GM23338 (cell line): ENCODE measurements at regions not wholly inside any gene's neighbourhood (a gene's known extent, or its start where the extent isn't known, plus 50 kb on each side); places are given as distances from the start of the nearest gene placed in this dataset.

Experiments
- ATAC-seq: fragments of 200-7000 bp; cut with Tn5 transposase; 3 replicates; pipeline ENCODE4 v1.9.1; 2020
- DNase-seq: peaks from one replicate; pipeline ENCODE4 v3.0.0-alpha.2; 2015; ENCODE audit warnings: low spot score
- H2AFZ ChIP-seq: fragments of 200-600 bp; sonication (generic); 2 replicates; pipeline ENCODE4 v1.8.0; 2016; ENCODE audit warnings: antibody characterized with exemption, mild to moderate bottlenecking, moderate library complexity
- H3F3A ChIP-seq: fragments of 200-600 bp; sonication (generic); replicated peaks from 2 replicates; pipeline ENCODE4 v1.8.0; 2017; ENCODE audit warnings: antibody characterized with exemption, mixed run types, low read depth
- H3K27ac ChIP-seq: fragments of 200-600 bp; sonication (generic); 2 replicates; pipeline ENCODE4 v1.6.1; 2016; ENCODE audit warnings: low read depth
- H3K27me3 ChIP-seq: fragments of 200-600 bp; sonication (generic); 2 replicates; pipeline ENCODE4 v1.8.0; 2016; ENCODE audit warnings: mild to moderate bottlenecking, mixed run types, moderate library complexity; ENCODE audit not compliant: insufficient read depth
- H3K36me3 ChIP-seq: fragments of 200-600 bp; sonication (generic); 2 replicates; pipeline ENCODE4 v1.8.0; 2016; ENCODE audit warnings: mild to moderate bottlenecking; ENCODE audit not compliant: insufficient read depth
- H3K4me1 ChIP-seq: fragments of 200-600 bp; sonication (generic); 2 replicates; pipeline ENCODE4 v1.8.0; 2016; ENCODE audit warnings: mild to moderate bottlenecking, moderate library complexity; ENCODE audit not compliant: insufficient read depth
- H3K4me2 ChIP-seq: fragments of 200-600 bp; sonication (generic); 2 replicates; pipeline ENCODE4 v1.7.1; 2017; ENCODE audit warnings: mixed run types
- H3K4me3 ChIP-seq: fragments of 200-600 bp; sonication (generic); 2 replicates; pipeline ENCODE4 v1.6.1; 2016; ENCODE audit warnings: mixed run types
- H3K79me2 ChIP-seq: fragments of 200-600 bp; sonication (generic); replicated peaks from 2 replicates; pipeline ENCODE4 v1.8.0; 2017; ENCODE audit warnings: mild to moderate bottlenecking; ENCODE audit not compliant: insufficient read depth
- H3K9me2 ChIP-seq: fragments of 200-600 bp; sonication (generic); 2 replicates; pipeline ENCODE4 v1.8.0; 2017; ENCODE audit not compliant: insufficient read depth
- H4K20me1 ChIP-seq: fragments of 200-600 bp; sonication (generic); replicated peaks from 2 replicates; pipeline ENCODE4 v1.8.0; 2017; ENCODE audit warnings: mild to moderate bottlenecking; ENCODE audit not compliant: insufficient read depth
- H3K27ac Mint-ChIP-seq: 2 replicates; pipeline ENCODE4 v1.8.0; 2020; ENCODE audit warnings: inconsistent platforms, mild to moderate bottlenecking, moderate library complexity, mixed read lengths
- H3K27me3 Mint-ChIP-seq: 3 replicates; pipeline ENCODE4 v1.8.0; 2022; ENCODE audit warnings: low read depth, mild to moderate bottlenecking, moderate library complexity, mixed read lengths, inconsistent platforms; ENCODE audit not compliant: insufficient read depth, poor library complexity
- H3K36me3 Mint-ChIP-seq: 3 replicates; pipeline ENCODE4 v1.8.0; 2021; ENCODE audit warnings: low read depth, mild to moderate bottlenecking, inconsistent platforms, moderate library complexity, mixed read lengths
- H3K4me1 Mint-ChIP-seq: 3 replicates; pipeline ENCODE4 v1.8.0; 2020; ENCODE audit warnings: mild to moderate bottlenecking, inconsistent platforms, mixed read lengths
- H3K4me3 Mint-ChIP-seq: 3 replicates; pipeline ENCODE4 v1.8.0; 2021; ENCODE audit warnings: moderate library complexity, mild to moderate bottlenecking, inconsistent platforms, mixed read lengths
- H3K9me3 Mint-ChIP-seq: 3 replicates; pipeline ENCODE4 v1.8.0; 2020; ENCODE audit warnings: moderate library complexity, mild to moderate bottlenecking, inconsistent platforms, mixed read lengths
- CREB1 ChIP-seq: fragments of 250-450 bp; sonication (Bioruptor Pico); IDR thresholded peaks from 2 replicates; pipeline ENCODE4 v1.5.0; 2020; ENCODE audit warnings: low read depth, mild to moderate bottlenecking, moderate library complexity
- CTCF ChIP-seq, 2 experiments: fragments of 200-600 bp in 1 of 2; sonication (generic) in 1 of 2; conservative IDR thresholded peaks; 2 replicates each; pipeline versions ENCODE4 v1.5.1 to v1.6.1; 2016 to 2017; ENCODE audit warnings: antibody characterized with exemption in 2 of 2, low read depth in 2 of 2, mild to moderate bottlenecking in 2 of 2, moderate library complexity in 1 of 2
- ETS1 ChIP-seq: IDR thresholded peaks from 2 replicates; pipeline ENCODE4 v1.6.1; 2016; ENCODE audit warnings: antibody characterized with exemption
- EZH2 ChIP-seq: fragments of 200-600 bp; sonication (generic); IDR thresholded peaks from one replicate; pipeline ENCODE4 v1.8.0; 2017; ENCODE audit warnings: antibody characterized with exemption, mild to moderate bottlenecking, low read depth; ENCODE audit not compliant: unreplicated experiment
- EZH2phosphoT487 ChIP-seq: fragments of 200-600 bp; sonication (generic); IDR thresholded peaks from one replicate; pipeline ENCODE4 v1.8.1; 2018; ENCODE audit warnings: antibody characterized with exemption; ENCODE audit not compliant: unreplicated experiment
- NANOG ChIP-seq: IDR thresholded peaks from 2 replicates; pipeline ENCODE4 v1.6.1; 2016; ENCODE audit warnings: antibody characterized with exemption, borderline replicate concordance
- POLR2AphosphoS5 ChIP-seq: IDR thresholded peaks from 2 replicates; pipeline ENCODE4 v1.6.1; 2016; ENCODE audit warnings: antibody characterized with exemption, low read depth
- REST ChIP-seq: IDR thresholded peaks from one replicate; pipeline ENCODE4 v1.6.1; 2018; ENCODE audit warnings: antibody characterized with exemption; ENCODE audit not compliant: unreplicated experiment
- STAT1 ChIP-seq: IDR thresholded peaks from one replicate; pipeline ENCODE4 v1.6.1; 2016; ENCODE audit warnings: antibody characterized with exemption; ENCODE audit not compliant: unreplicated experiment
- ZNF114 ChIP-seq: fragments of 250-450 bp; sonication (Bioruptor Pico); IDR thresholded peaks from 2 replicates; pipeline ENCODE4 v1.5.0; 2020; ENCODE audit warnings: mild to moderate bottlenecking, moderate library complexity
- ZNF331 ChIP-seq: fragments of 250-450 bp; sonication (Bioruptor Pico); IDR thresholded peaks from 2 replicates; pipeline ENCODE4 v1.5.0; 2020; ENCODE audit warnings: low read depth, mild to moderate bottlenecking, moderate library complexity

GRCh38 chr2:136254681-136255080 lies 136.7 kb upstream of the CXCR4 start (continued):
- TF ChIP-seq CTCF (conservative IDR thresholded peaks at IDR 0.05; ENCODE audit: low read depth in 2 of 2) (no peak), ETS1 (no peak), EZH2phosphoT487 (no peak), POLR2AphosphoS5 (no peak), ZNF114 (CRISPR knock-in tag) (no peak), CREB1 (CRISPR knock-in tag) (no peak), EZH2 (no peak)

GRCh38 chr2:136253288-136254004 lies 135.5 kb upstream of the CXCR4 start:
- Histone ChIP-seq H2AFZ (no peak overlapping the region), H3K4me3 (no peak overlapping the region), H4K20me1 (no peaks in the 10 kb centered on the region), H3K4me2 (no peak overlapping the region), H3K9me2 (peaks cover 15% of the 10 kb centered on the region; the same call in 1 of the 2 replicates), H3K79me2 (no peaks in the 10 kb centered on the region), H3K36me3 (no peaks in the 10 kb centered on the region), H3K27me3 (no peaks in the 10 kb centered on the region), H3K27ac (no peak overlapping the region), H3F3A (no peaks in the 10 kb centered on the region), H3K4me1 (no peaks in the 10 kb centered on the region)
- no peak overlapping the region for H3K27ac Mint-ChIP-seq
- no peak overlapping the region for H3K4me3 Mint-ChIP-seq
- ATAC-seq: no peak
- no peaks in the 10 kb centered on the region for H3K36me3 Mint-ChIP-seq
- H3K27me3 Mint-ChIP-seq: peaks cover 5% of the 10 kb centered on the region
- H3K4me1 Mint-ChIP-seq: no peaks in the 10 kb centered on the region
- no peaks in the 10 kb centered on the region; the same call in 2 of the 3 replicates for H3K9me3 Mint-ChIP-seq
- DNase-seq: no peak
- TF ChIP-seq CTCF (conservative IDR thresholded peaks at IDR 0.05; ENCODE audit: low read depth in 2 of 2) (no peak), POLR2AphosphoS5 (no peak), REST (no peak), STAT1 (no peak), EZH2 (no peak), EZH2phosphoT487 (no peak), ZNF114 (CRISPR knock-in tag) (no peak), CREB1 (CRISPR knock-in tag) (no peak), ZNF331 (CRISPR knock-in tag) (no peak), NANOG (no peak)
